Ecto neural progenitor cell (in vitro differentiated cells): ENCODE measurements at regions not wholly inside any gene's neighbourhood (a gene's known extent, or its start where the extent isn't known, plus 50 kb on each side); places are given as distances from the start of the nearest gene placed in this dataset.
A peak's percentile ranks its signal among the peaks of the same experiment; 100 is the strongest.

Experiments
- DNase-seq: peaks from one replicate; pipeline ENCODE4 v3.0.0-alpha.2; 2018; ENCODE audit warnings: low spot score

GRCh38 chr11:112786196-112786595, 175.0 kb upstream of the NCAM1 start:
- no peak for DNase-seq

- no peak for DNase-seq
Observed at GRCh38 chr11:112786886-112787530, 174.2 kb upstream of the NCAM1 start.

- no peak for DNase-seq
Observed at GRCh38 chr11:112789481-112789880, 171.7 kb upstream of the NCAM1 start.

- no peak for DNase-seq
Observed at GRCh38 chr11:112790286-112790685, 170.9 kb upstream of the NCAM1 start.

- no peak for DNase-seq
Observed at GRCh38 chr11:112792070-112792469, 169.2 kb upstream of the NCAM1 start.

- DNase-seq: no peak
Observed at GRCh38 chr11:112793416-112793815, 167.8 kb upstream of the NCAM1 start.

- DNase-seq: no peak
Observed at GRCh38 chr11:112794331-112794846, 166.8 kb upstream of the NCAM1 start.

- DNase-seq: no peak
Observed at GRCh38 chr11:112795142-112795815, 165.9 kb upstream of the NCAM1 start.

GRCh38 chr11:112795911-112796649, 165.1 kb upstream of the NCAM1 start:
- DNase-seq: no peak

GRCh38 chr11:112797092-112797491, 164.1 kb upstream of the NCAM1 start:
- DNase-seq: no peak

GRCh38 chr11:112797648-112798293, 163.4 kb upstream of the NCAM1 start:
- peak; percentile 72 for DNase-seq

- no peak for DNase-seq
Observed at GRCh38 chr11:112801025-112801816, 160.0 kb upstream of the NCAM1 start.

GRCh38 chr11:112801817-112802088, 159.5 kb upstream of the NCAM1 start:
- no peak for DNase-seq

GRCh38 chr11:112805658-112806057, 155.6 kb upstream of the NCAM1 start:
- no peak for DNase-seq

- DNase-seq: no peak
Observed at GRCh38 chr11:112806256-112806655, 155.0 kb upstream of the NCAM1 start.

GRCh38 chr11:112806876-112807275, 154.3 kb upstream of the NCAM1 start:
- DNase-seq: no peak

GRCh38 chr11:112809429-112809828, 151.8 kb upstream of the NCAM1 start:
- no peak for DNase-seq

- DNase-seq: no peak
Observed at GRCh38 chr11:112810951-112811350, 150.3 kb upstream of the NCAM1 start.

GRCh38 chr11:112811783-112812182, 149.4 kb upstream of the NCAM1 start:
- no peak for DNase-seq

GRCh38 chr11:112812729-112813128, 148.5 kb upstream of the NCAM1 start:
- no peak for DNase-seq

GRCh38 chr11:112814168-112814567, 147.1 kb upstream of the NCAM1 start:
- no peak for DNase-seq

GRCh38 chr11:112817376-112817775, 143.8 kb upstream of the NCAM1 start:
- DNase-seq: no peak
